Activated effector memory CD4-positive, alpha-beta T cell treated with Interleukin-2 at 50 U/mL for 16 hours (primary cell): ENCODE measurements at regions not wholly inside any gene's neighbourhood (a gene's known extent, or its start where the extent isn't known, plus 50 kb on each side); places are given as distances from the start of the nearest gene placed in this dataset.
"Not testable (repeated sequence)": the region's sequence is repeated elsewhere in the genome, so short reads cannot be mapped to it uniquely, and the experiment has no call there.

ENCODE experiments used
- DNase-seq: peaks from one replicate; pipeline ENCODE4 v3.0.0-alpha.2; 2020

DNA sequence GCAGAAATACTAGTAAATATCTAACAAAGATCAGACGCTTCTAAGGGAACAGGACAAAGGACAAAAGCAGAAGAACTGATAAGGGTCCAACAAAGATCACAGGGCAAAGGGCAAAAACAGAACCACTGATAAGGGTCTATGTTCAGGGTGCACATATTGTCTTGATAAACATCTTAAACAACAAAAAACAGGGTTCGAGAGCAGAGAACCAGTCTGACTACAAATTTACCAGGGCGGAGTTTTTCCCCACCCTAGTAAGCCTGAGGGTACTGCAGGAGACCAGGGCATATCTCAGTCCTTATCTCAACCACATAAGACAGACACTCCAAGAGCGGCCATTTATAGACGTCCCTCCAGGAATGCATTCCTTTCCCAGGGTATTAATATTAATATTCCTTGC is 833.5 kb downstream of the BRINP3 start:
- DNase-seq = not testable (repeated sequence)

DNA sequence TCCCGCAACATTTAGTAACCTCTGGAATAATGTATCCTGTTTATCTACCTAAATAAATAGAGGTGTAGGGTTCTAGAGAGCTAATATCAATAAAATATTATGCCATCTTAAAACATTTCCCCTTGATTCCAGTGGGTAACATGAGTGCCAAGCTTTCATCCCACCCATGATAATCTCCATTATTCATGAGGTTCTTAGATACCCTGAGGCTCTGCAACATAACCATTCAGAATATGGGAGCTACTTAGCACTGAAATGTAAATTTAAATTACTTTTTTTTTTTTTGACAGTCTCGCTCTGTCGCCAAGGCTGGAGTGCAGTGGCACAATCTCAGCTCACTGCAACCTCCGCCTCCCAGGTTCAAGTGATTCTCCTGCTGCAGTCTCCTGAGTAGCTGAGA is 832.7 kb downstream of the BRINP3 start:
- DNase-seq = no peak

DNA sequence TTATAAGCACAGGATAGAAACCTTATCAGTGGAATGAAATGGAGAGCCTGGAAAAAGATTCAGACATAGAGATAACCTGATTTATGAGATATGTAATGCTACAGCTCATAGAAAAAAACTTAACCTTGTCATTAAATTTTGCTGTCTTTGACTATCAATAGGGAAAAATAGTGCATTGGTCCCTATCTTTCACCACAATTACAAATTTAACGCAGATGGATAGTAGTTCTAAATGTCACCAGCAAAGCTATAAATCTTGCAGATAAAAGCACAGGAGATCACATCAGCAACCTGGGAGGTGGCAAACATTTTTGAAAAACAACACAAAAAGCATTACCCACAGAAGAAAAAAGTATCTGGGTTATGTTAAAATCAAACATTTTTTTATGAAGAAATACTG is 831.6 kb downstream of the BRINP3 start:
- no peak for DNase-seq

DNA sequence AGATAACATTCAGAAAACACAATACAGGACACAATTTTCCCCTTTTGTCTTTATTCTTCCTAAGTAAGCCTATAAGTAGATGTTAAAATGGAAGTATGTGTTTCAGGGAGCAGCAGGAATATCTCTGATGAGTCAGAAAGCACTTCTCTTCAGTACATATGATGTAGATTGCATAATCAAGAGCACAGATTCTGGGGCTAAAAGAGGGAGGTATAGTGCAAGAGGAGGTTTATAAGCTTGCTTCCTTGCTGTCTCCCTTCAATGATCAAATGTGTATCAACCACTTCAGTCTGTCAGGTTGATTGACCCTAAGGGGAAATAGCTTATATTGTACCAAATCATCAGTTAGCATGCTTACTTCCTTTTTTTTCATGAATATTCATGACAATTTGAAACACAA is 822.8 kb downstream of the BRINP3 start:
- no peak for DNase-seq

DNA sequence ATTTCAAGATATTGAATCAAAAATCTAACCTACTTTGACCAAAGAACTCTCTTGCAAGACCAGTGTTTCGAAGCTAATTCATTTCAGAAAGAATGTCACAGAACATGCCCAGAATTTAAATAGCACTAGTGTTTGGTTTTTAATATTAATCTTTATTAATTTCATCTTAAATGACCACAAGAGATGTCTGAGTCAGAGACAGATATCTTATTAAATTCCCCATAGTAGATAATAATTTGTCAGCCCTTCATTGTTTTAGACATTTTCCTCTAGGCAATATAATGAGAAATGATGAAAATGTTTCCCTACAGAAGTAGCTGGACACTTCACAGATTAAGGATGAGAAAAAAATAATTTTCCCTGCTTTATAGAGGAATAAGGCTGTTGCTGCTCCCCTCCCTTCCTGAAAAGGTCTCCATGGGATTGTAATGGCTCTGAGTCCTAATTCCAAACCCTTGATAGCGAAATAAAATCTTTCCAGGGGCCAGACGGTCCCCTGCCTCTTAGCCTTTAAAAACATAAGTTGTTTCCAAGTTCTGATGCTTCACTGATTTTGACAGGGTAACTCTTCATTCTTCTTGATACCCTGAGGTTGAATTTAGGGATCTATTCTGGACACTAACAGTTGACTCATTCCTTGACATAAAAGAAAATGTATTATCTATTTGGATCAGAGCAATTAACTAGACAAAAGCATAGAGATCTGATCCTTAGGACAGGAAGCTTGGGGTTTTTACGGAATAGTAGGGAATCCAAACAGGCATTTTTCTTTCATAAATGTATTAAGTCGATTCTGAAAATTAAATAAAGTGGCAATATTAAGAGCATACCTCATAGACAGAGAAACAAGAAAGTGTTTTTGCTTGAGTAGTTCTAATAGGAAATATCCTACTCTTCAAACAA is 820.8 kb downstream of the BRINP3 start:
- no peak for DNase-seq

DNA sequence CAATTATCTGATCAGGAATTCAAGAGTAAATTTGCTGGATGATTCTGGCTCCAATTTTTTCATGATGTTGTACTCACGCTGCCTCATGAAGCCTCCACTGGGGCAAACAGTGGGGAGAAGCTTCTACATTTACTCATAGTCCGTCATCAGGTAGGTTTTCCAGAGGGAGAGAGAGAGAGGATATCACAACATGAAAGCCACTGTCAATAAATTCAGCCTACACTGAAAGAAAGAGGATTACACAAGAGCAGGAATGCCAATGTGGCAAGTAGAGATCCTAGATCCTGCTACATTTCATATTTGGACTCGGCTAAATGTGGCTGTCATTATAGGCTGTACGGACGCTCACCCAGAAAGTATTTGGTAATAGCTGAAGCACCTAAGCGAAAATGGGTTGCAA is 819.9 kb downstream of the BRINP3 start:
- DNase-seq = no peak

DNA sequence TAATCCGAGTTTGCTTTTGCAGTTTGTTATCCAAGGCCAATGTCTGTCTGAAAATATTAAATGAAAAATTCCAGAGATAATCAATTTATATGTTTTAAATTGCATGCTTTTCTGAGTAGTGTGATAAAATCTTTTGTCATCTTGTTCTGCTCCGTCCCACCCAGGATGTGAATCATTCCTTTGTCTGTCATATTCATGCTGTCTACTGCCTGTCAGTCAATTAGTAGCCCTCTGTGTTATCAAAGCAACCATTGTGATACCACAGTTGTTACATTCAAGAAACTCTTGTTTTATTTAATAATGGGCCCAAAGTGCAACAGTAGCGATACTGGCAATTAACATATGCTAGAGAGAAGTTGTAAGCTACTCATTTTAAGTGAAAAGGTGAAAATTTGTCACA is 819.3 kb downstream of the BRINP3 start:
- no peak for DNase-seq

DNA sequence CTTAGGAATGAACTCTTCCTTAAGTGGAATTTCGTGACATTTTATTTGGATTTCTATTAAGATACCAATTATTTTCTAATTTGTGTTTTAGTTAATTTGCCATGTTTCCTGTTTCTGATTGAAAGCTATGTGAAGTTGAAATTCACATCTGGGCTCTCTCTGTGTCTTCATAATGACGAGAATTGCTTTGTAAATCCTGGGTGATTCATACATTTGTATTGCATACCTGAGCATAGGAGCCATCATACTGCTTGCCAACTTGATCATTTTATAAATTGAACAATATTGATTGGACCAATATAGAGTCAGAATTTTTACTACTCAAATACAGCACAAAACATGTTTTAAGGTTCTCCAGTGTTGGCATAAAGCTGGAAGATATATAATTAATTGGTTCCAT is 817.9 kb downstream of the BRINP3 start:
- no peak for DNase-seq

DNA sequence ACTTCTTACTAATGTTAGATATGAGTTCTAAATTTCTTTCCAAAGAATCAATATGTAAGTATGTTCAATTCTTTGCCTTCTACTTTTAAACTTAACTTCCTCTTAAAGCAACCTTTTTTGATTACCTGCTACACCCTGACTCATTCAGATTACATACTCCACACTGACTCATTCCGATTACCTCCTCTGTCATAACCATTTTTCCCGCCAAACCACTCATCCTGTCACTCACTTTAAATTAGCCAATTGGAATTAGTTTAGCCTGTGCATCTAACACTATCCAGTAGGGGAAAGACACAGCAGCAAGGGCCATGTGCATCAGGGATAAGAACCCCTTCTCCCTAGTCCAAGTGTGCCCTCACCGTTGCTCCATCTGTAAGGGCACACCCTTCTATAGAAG is 815.5 kb downstream of the BRINP3 start:
- no peak for DNase-seq

DNA sequence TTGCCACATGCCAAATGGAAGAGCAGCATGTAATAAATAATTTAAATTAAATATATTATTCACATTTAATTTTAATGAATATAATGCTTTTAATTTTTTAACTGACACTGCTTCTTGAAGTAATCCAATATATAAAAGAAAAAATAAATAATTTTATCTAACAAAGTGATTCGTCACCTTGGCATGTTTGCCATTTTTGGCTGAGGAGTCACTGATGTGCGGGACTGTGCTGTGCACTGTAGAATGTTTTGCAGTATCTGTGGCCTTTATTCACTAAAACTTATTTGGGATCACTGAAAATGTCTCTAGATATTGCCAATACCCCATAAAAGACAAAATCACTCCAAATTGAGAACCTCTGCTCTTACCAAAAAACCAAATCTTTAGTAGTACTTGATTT is 807.8 kb downstream of the BRINP3 start:
- no peak for DNase-seq

DNA sequence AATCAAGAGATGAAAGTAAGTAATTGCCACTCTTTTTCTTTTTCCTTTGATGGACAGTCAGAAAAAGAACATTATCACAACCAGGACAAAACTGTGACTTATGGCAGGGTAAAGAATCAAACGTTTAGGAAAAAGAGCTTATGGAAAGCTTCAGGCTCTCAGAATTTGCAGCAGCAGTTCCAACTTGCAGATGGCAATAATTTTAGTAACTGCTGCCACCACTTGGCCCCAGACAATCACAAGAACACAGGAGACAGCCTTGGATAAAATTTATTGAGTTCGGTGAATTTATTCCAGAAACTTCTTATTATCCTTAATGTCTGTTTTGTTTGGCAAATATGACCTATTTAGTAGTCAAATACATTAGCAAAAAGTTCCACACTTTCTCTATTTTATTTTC is 804.4 kb downstream of the BRINP3 start:
- DNase-seq = no peak

DNA sequence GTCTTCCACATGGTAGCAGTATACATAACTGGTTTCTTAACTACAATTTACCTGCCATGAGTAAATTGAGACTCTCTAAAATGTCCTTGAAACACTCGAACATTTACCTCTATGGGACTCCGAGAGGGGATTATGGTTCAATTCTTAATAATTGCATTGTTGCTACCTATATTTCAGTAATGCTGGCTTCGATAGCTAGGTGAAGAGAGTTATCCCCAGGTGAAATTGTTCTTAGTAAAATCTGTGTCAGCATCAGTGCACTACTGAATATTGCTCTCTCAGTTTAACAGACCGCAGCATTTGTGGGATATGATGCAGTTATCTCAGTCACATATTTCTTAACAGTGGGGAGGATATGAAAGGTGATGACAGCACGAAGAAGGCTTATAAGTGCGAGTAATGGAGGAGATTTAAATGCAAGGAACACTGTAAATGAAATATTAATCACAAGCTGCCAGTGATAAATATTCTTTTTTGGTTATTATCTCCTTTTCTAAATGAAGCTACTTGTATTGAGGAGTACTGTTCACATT is 801.9 kb downstream of the BRINP3 start:
- DNase-seq = no peak

DNA sequence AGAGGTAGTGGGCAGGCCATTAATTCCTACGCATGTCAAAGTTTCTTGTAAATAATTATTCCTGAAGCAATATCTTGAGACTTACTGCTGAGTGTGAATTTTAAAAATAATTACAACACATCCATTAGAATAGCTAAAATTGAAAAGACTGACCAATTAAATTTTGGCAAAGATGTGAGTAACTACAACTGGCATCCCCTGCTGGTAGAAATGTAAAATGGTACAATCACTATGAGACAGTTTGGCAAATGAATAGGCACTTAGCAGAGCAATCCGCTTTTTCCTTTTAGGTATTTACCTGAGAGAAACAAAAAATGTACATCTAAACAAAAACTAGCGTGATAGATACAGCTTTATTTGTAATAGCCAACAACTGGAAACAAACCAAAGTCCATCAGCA is 798.9 kb downstream of the BRINP3 start:
- no peak for DNase-seq

DNA sequence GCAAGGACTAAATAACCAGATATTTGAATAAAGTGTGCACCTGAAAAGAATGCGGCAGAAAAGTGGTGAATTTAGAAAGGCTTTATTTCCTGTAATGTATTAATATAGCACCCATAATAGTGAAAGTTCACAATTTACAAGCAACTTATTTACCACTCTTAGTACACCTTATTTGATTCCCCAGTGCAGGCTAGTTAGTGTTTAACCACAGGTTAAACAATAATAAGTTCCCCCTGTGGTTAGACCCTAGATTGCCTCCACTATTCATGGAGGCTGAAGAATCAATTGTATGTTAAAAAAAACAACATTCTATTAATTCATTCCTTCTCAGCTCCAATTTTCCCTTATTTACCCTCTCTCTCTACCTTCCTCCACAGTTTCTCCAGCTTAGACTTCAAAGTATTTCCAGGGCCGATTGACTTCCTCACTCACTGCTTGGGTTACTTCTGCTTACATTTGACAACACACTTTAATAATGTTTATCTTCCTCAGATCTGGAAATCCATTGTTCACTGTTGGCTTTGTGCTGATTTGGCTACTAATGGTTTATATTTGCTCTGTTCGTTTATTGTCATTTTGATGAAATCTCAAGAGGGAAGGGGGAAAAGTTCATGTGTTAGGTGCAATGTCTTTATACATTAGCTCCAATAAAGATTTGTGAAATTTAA is 796.3 kb downstream of the BRINP3 start:
- no peak for DNase-seq

DNA sequence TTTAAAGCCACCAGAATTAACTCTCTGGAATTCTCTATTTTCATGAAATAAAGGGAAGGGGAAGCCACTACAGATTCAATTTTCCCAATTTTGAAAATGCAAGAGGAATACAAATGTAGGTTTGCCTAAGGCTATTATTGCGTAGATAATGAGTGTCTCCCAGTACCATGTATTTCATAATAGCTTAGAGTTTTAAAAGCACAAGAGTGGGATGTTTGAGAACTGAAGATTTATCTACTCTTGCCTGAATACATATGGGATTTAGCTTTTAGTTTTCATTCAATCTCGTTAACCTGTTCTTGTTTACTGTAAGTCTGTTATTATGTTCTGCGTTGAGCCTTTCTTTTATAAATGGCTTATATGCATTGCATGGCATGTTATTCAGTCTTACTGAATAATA is 795.1 kb downstream of the BRINP3 start:
- no peak for DNase-seq

DNA sequence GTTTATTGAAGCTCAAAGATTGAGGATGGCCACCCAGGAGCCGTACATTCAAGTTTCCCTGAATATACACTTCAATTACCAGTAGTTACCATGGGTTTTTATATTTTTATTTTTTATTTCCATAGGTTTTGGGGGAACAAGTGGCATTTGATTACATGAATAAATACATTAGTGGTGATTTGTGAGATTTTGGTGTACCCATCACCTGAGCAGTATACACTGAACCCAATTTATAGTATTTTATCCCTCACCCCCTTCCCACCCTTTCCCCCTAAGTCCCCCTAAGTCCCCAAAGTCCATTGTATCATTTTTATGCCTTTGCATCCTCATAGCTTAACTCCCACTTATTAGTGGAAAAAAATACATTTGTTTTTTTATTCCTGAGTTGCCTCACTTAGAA is 791.4 kb downstream of the BRINP3 start:
- DNase-seq = no peak

DNA sequence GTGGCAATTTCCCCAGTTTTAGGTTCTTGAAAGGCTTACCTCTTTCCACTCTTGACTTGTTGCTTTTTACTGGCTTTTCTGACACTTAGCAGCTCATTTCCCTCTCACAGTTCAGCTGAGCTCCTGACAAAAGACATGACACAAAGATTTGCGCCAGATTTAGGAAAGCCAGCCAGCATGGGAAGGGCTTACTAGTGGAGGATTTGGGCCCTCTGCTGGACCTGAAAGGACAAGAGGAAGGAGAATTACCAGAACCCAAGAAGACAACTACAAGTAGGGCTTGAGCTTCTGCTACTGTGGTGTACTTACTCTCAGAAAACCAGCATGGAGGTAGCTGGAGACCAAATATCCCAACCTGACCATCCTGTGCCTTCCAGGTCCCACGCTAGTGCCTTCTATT is 784.5 kb downstream of the BRINP3 start:
- no peak for DNase-seq

DNA sequence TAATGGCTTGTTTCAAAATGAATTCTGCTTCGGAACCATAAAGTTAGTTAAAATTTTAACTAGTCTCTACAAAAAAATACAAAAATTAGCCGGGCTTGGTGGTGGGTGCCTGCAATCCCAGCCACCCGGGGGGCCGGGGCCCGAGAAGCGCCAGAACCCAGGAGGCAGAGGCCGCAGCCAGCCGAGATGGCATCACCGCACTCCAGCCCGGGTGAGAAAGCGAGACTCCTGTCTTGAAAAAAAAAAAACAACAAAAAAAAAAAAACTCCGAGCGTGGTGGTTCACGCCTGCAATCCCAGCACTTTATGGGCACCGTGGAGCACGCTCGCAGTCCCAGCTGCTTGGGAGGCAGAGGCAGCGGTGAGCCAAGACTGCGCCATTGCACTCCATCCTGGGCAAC is 781.4 kb downstream of the BRINP3 start:
- no peak for DNase-seq

DNA sequence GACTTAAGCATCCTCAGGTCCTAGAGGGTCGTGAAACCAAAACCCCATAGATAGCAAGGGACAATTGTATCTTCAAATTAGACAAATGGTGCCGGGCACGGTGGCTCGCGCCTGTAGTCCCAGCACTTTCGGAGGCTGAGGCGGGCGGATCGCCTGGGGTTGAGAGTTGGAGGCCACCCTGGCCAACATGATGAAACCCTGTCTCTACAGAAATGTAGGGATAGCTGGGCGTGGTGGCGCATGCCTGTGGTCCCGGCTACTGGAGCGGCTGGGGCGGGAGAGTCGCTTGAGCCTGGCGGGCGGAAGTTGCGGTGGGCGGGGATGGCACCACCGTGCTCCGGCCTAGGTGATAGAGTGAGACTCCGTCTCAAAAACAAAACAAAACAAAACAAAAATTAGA is 780.6 kb downstream of the BRINP3 start:
- no peak for DNase-seq

DNA sequence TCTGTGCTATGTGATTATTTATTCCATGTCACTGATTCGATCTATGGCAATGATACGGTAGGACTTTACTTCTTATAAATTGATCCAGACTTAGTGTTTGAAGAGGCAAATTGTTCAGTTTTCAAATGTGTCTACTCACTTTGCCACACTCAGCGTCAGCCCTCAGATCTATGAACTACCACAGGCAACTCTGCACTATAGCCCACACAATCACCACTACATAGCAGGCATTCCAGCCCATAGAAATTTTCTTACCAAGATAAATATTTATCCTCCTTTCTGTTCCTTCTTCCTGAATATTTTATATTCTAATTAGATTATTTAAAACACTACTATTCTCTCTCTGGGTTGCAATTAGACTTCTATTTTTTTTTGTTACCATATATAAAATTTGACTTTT is 776.1 kb downstream of the BRINP3 start:
- DNase-seq = no peak

DNA sequence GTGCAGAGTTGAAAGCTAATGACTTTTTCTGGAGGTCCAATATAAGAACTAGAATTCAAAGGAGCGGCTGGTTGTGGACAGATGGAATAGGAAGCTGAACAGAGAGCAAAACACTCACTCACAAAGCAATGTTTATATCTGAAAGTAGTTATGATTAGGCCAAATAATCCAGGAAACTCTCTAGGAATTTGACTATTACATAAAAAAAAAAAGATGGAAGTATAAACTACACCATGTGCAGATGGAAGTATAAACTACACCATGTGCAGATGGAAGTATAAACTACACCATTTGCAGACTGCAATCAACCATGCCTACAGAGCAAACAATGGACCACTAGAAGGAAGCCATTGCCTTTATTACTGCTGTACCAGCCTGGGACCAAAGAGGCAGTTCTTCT is 771.1 kb downstream of the BRINP3 start:
- DNase-seq = no peak

DNA sequence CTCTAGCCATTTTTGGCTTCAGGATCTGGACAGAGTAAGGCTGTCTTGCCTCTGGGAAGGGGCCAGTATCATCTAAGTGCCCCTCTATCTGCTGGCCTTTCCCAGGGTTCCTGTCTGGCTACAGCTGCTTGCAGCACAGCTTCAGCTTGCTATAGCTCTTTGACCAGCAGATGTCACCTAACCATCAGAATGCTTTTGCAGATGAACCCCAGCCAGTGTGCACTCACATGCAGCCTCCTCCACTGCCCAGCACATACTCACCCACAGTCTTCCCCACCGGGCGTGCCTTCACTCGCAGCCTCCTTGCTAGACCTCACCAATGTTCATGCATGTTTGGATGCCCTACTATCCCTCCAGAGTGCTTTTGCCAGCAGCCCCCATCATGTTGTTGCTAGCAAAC is 769.0 kb downstream of the BRINP3 start:
- no peak for DNase-seq

DNA sequence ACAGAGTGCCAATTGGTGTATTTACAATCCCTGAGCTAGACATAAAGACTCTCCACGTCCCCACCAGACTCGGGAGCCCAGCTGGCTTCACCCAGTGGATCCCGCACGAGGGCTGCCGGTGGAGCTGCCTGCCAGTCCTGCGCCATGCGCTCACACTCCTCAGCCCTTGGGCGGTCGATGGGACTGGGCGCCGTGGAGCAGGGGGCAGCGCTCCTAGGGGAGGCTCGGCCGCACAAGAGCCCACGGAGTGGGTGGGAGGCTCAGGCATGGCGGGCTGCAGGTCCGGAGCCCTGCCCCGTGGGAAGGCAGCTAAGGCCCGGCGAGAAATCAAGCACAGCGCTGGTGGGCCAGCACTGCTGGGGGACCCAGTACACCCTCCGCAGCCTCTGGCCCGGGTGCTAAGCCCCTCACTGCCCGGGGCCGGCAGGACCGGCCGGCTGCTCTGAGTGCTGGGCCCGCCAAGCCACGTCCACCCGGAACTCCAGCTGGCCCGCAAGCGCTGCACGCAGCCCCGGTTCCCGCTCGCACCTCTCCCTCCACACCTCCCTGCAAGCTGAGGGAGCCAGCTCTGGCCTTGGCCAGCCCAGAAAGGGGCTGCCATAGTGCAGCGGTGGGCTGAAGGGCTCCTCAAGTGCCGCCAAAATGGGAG is 759.4 kb downstream of the BRINP3 start:
- not testable (repeated sequence) for DNase-seq

DNA sequence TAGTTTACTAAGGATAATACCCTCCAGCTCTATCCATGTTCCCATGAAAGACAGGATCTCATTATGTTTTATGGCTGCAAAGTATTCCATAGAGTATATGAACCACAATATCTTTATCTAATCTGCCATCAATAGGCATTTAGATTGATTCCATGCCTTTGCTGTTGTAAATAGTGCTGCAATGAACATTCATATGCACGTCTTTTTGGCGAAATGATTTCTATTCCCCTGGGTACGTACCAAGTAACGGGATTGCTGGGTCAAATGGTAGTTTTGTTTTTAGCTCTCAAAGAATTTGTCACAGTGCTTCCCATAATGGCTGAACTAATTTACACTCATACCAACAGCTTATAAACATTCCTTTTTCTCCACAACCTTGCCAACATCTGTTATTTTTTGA is 750.9 kb downstream of the BRINP3 start:
- no peak for DNase-seq
